HCT116 (cell line): ENCODE measurements at regions not wholly inside any gene's neighbourhood (a gene's known extent, or its start where the extent isn't known, plus 50 kb on each side); places are given as distances from the start of the nearest gene placed in this dataset.
A peak's percentile ranks its signal among the peaks of the same experiment; 100 is the strongest.

Experiments
- ATAC-seq: fragments of 200-7000 bp; cut with Tn5 transposase; 2 replicates; pipeline ENCODE4 v1.9.1; 2020; ENCODE audit warnings: mild to moderate bottlenecking, moderate library complexity
- BruUV-seq: library from RNA; stranded (reverse); fragments of 400-500 nt; replicated peaks from 2 replicates; lab custom pipeline; 2021; lab: Mats Ljungman, UMichigan
- CTCF ChIA-PET: fragments of 300-600 bp; sonication (Branson Sonifier 250); formaldehyde crosslinking; loops from one replicate; lab custom pipeline; 2021; ENCODE audit warnings: antibody characterized with exemption; lab: Charles Lee
- POLR2A ChIA-PET: fragments of 300-600, 350-600 bp; sonication (Branson Sonifier 250); formaldehyde crosslinking; loops from one replicate; lab custom pipeline; 2021; ENCODE audit warnings: antibody characterized with exemption; lab: Charles Lee
- RAD21 ChIA-PET, 2 experiments: fragments of 300-600 bp; sonication (Branson Sonifier 250); formaldehyde crosslinking; loops; one replicate each; lab custom pipeline; 2023; ENCODE audit warnings: low total read pairs in 2 of 2; ENCODE audit not compliant: uncharacterized antibody in 2 of 2, unreplicated experiment in 2 of 2, low non-redundant PET in 1 of 2; lab: Charles Lee
- DNase-seq: peaks from one replicate; pipeline ENCODE4 v3.0.0-alpha.2; 2010; ENCODE audit warnings: low read depth, low spot score
- H2AFZ ChIP-seq: fragments of 200-600 bp; shearing (Covaris generic), sonication (generic); 2 replicates; pipeline ENCODE4 v1.6.1; 2017; ENCODE audit warnings: low read depth, mixed run types, mixed read lengths, antibody characterized with exemption, low read length; ENCODE audit not compliant: poor library complexity, severe bottlenecking
- H3K27ac ChIP-seq: 2 replicates; pipeline ENCODE4 v1.5.1; 2012; ENCODE audit warnings: low read depth, low read length
- H3K27me3 ChIP-seq: fragments of 200-600 bp; sonication (generic); 2 replicates; pipeline ENCODE4 v1.6.1; 2016; ENCODE audit warnings: mixed run types, low read length, mixed read lengths; ENCODE audit not compliant: insufficient read depth
- H3K36me3 ChIP-seq, 2 experiments: fragments of 200-500 bp in 1 of 2; fragments of 200-600 bp in 1 of 2; sonication (Bioruptor generic) in 1 of 2; sonication (generic) in 1 of 2; 2 replicates each; pipeline versions ENCODE4 v1.5.1 to v1.6.1; 2014 to 2016; ENCODE audit warnings: low read length in 2 of 2, inconsistent platforms in 1 of 2, mixed read lengths in 1 of 2, mixed run types in 1 of 2; ENCODE audit not compliant: insufficient read depth in 2 of 2, control insufficient read depth in 1 of 2
- H3K4me1 ChIP-seq, 2 experiments: fragments of 200-600 bp in 1 of 2; sonication (generic) in 1 of 2; 2 replicates each; pipeline versions ENCODE4 v1.5.1 to v1.6.1; 2012 to 2017; ENCODE audit warnings: low read length in 2 of 2, inconsistent platforms in 1 of 2, mild to moderate bottlenecking in 1 of 2, mixed read lengths in 1 of 2, mixed run types in 1 of 2, moderate library complexity in 1 of 2; ENCODE audit not compliant: insufficient read depth in 2 of 2, control insufficient read depth in 1 of 2
- H3K4me2 ChIP-seq: fragments of 200-600 bp; sonication (generic); 2 replicates; pipeline ENCODE4 v1.6.1; 2017; ENCODE audit warnings: mixed run types, low read length, mixed read lengths
- H3K4me3 ChIP-seq, 2 experiments: fragments of 200-600 bp in 1 of 2; sonication (generic) in 1 of 2; replicated peaks in 1 of 2; 2 replicates each; pipeline ENCODE4 v1.5.1; 2011 to 2016; ENCODE audit warnings: low read length in 2 of 2, control low read depth in 1 of 2, low read depth in 1 of 2, mild to moderate bottlenecking in 1 of 2, mixed read lengths in 1 of 2, mixed run types in 1 of 2
- H3K79me2 ChIP-seq: fragments of 200-600 bp; sonication (generic); 2 replicates; pipeline ENCODE4 v1.6.1; 2017; ENCODE audit warnings: mild to moderate bottlenecking, mixed run types, low read length, moderate library complexity, mixed read lengths; ENCODE audit not compliant: insufficient read depth
- H3K9ac ChIP-seq: fragments of 200-600 bp; sonication (generic); 2 replicates; pipeline ENCODE4 v1.6.1; 2016; ENCODE audit warnings: low read length, mixed read lengths
- H3K9me2 ChIP-seq: fragments of 200-600 bp; sonication (generic), shearing (Covaris generic); 2 replicates; pipeline ENCODE4 v1.6.1; 2017; ENCODE audit warnings: mixed run types, mild to moderate bottlenecking, moderate library complexity; ENCODE audit not compliant: insufficient read depth
- H3K9me3 ChIP-seq, 2 experiments: fragments of 200-500 bp in 1 of 2; fragments of 200-600 bp in 1 of 2; sonication (Bioruptor generic) in 1 of 2; sonication (generic) in 1 of 2; 2 replicates each; pipeline ENCODE4 v1.6.1; 2014 to 2017; ENCODE audit warnings: low read length in 2 of 2, mixed read lengths in 2 of 2, inconsistent platforms in 1 of 2, low read depth in 1 of 2, mild to moderate bottlenecking in 1 of 2, mixed run types in 1 of 2, moderate library complexity in 1 of 2; ENCODE audit not compliant: control insufficient read depth in 1 of 2, insufficient read depth in 1 of 2
- H4K20me1 ChIP-seq: fragments of 200-600 bp; sonication (generic), shearing (Covaris generic); 2 replicates; pipeline ENCODE4 v1.6.1; 2017; ENCODE audit warnings: mixed run types, mild to moderate bottlenecking, moderate library complexity; ENCODE audit not compliant: insufficient read depth
- CEBPB ChIP-seq: IDR thresholded peaks from 2 replicates; pipeline ENCODE4 v1.6.1; 2012; ENCODE audit warnings: low read depth
- CTCF ChIP-seq, 3 experiments: fragments of 200-600 bp in 1 of 3; sonication (generic) in 1 of 3; IDR thresholded peaks in 2 of 3; conservative IDR thresholded peaks in 1 of 3; 2 replicates each; pipeline ENCODE4 v1.5.1; 2012 to 2017; ENCODE audit warnings: low read depth in 2 of 3, low read length in 2 of 3, antibody characterized with exemption in 1 of 3, borderline replicate concordance in 1 of 3, control low read depth in 1 of 3, mild to moderate bottlenecking in 1 of 3, mixed read lengths in 1 of 3, mixed run types in 1 of 3, moderate library complexity in 1 of 3; ENCODE audit not compliant: insufficient read depth in 1 of 3
- ELF1 ChIP-seq: IDR thresholded peaks from 2 replicates; pipeline ENCODE4 v1.6.1; 2012; ENCODE audit warnings: low read depth, borderline replicate concordance
- EZH2phosphoT487 ChIP-seq: fragments of 200-600 bp; IDR thresholded peaks from 2 replicates; pipeline ENCODE4 v1.6.1; 2018; ENCODE audit warnings: antibody characterized with exemption, borderline replicate concordance
- FOSL1 ChIP-seq: IDR thresholded peaks from 2 replicates; pipeline ENCODE4 v1.6.1; 2012; ENCODE audit warnings: low read depth
- JUND ChIP-seq: IDR thresholded peaks from 2 replicates; pipeline ENCODE4 v1.6.1; 2012
- MAX ChIP-seq: IDR thresholded peaks from 2 replicates; pipeline ENCODE4 v1.6.1; 2012
- POLR2AphosphoS5 ChIP-seq: IDR thresholded peaks from 2 replicates; pipeline ENCODE4 v1.6.1; 2011; ENCODE audit warnings: mild to moderate bottlenecking, low read depth, low read length, moderate library complexity
- RAD21 ChIP-seq: IDR thresholded peaks from 2 replicates; pipeline ENCODE4 v1.6.1; 2012; ENCODE audit warnings: low read depth, mild to moderate bottlenecking
- SRF ChIP-seq: IDR thresholded peaks from 2 replicates; pipeline ENCODE4 v1.6.1; 2012; ENCODE audit warnings: low read depth
- intact Hi-C: fragments of 100-400 bp; cut with micrococcal nuclease; formaldehyde crosslinking; loops from 2 replicates; pipeline ENCODE4 v1.10.0; 2022

DNA sequence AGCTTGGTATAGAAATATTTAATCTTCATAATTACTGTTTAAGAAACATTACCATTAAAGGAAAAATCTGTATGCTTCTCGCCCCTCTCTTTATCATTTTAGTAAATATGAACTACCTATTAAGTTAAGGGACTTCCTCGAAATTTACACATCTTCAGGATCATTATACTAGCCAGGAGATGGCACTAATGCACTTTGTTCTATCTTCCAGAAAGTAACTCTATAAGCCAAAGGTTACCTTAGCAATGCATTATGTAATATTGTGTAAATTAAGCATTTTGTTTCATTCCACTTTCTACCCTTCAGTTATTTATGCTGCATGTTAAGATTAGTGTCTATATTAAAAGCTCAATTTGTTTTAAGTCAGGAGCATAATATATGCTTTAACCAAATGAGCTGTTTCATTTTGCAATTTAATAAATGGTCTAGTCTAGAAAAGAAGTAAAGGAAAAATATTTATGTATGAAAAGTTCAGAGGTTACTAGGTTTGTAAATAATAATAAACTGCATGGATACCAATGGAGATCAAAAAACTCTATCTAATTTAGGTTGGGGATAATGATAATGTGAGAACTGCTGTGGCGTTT is 128.5 kb downstream of the ANKRD7 start:
- ChIA-PET RAD21 (no interaction called here), CTCF (interaction anchor here (0.6 to 2.2 kb wide), 2 partner anchors 476 to 823 kb away, joined by 3 to 8 read pairs; no protein-coding TSS in a partner anchor), POLR2A (no interaction called here)
- no TSS peak for BruUV-seq
- H3K4me1 ChIP-seq: no peaks in the 10 kb centered on the region
- DNase-seq (peak; percentile 52), ATAC-seq (peak; percentile 74)
- no peaks in the 10 kb centered on the region for H3K79me2 ChIP-seq
- H3K4me2 ChIP-seq: no peak overlapping the region
- no peaks in the 10 kb centered on the region for H4K20me1 ChIP-seq
- no peaks in the 10 kb centered on the region for H3K27me3 ChIP-seq
- peak; percentile 80 for TF ChIP-seq RAD21
- TF ChIP-seq ELF1: no peak
- no peak for TF ChIP-seq POLR2AphosphoS5
- 0 out of 2 replicates have a peak, but pooled peaks have one; percentile 29 for TF ChIP-seq CEBPB
- no peak for TF ChIP-seq SRF
- no peak for TF ChIP-seq MAX
- TF ChIP-seq EZH2phosphoT487: no peak
- TF ChIP-seq JUND: no peak
- no peak for TF ChIP-seq FOSL1
- TF ChIP-seq CTCF (IDR thresholded peaks at IDR 0.05 in 2 of 3, conservative IDR thresholded peaks at IDR 0.05 in 1 of 3; ENCODE audit: borderline replicate concordance in 1 of 3, insufficient read depth in 1 of 3, low read depth in 2 of 3, low read length in 2 of 3): peak; percentile 27 to 60 (median 41); a peak in 4 of 6 replicates
- H3K4me3 ChIP-seq: no peak overlapping the region
- peaks cover 0 to 3% of the 10 kb centered on the region in 2 experiments; a peak in 1 of 4 replicates for H3K9me3 ChIP-seq
- H3K9ac ChIP-seq: no peak overlapping the region
- no peaks in the 10 kb centered on the region for H3K9me2 ChIP-seq
- no peaks in the 10 kb centered on the region for H3K36me3 ChIP-seq
- H3K27ac ChIP-seq: no peak overlapping the region
- no peak overlapping the region for H2AFZ ChIP-seq
- intact Hi-C loops: loop anchor here (1.0 to 10.0 kb wide), 3 partner anchors 823 to 1932 kb away; no protein-coding TSS in a partner anchor
